IMR-90 (cell line): ENCODE measurements at regions not wholly inside any gene's neighbourhood (a gene's known extent, or its start where the extent isn't known, plus 50 kb on each side); places are given as distances from the start of the nearest gene placed in this dataset.

Experiments
- ATAC-seq: fragments of 200-7000 bp; cut with Tn5 transposase; 2 replicates; pipeline ENCODE4 v1.9.1; 2020; ENCODE audit warnings: low read depth, mild to moderate bottlenecking, moderate library complexity
- BruUV-seq: library from RNA; stranded (reverse); fragments of 400-500 nt; replicated peaks from 2 replicates; lab custom pipeline; 2021; lab: Mats Ljungman, UMichigan
- CTCF ChIA-PET: fragments of 300-600 bp; formaldehyde crosslinking; extraction: SDS; loops from one replicate; lab custom pipeline; 2021; ENCODE audit warnings: antibody characterized with exemption; lab: Yijun Ruan, JAX
- POLR2A ChIA-PET: fragments of 300-600 bp; sonication (Branson Sonifier 250); formaldehyde crosslinking; loops from one replicate; lab custom pipeline; 2022; ENCODE audit warnings: antibody characterized with exemption; ENCODE audit not compliant: unreplicated experiment; lab: Charles Lee
- DNase-seq: peaks from one replicate; pipeline ENCODE4 v3.0.0; 2013
- H2AFZ ChIP-seq: replicated peaks from 2 replicates; pipeline ENCODE3; 2013; ENCODE audit warnings: low read length, mild to moderate bottlenecking; ENCODE audit not compliant: poor library complexity
- H2AK5ac ChIP-seq: 2 replicates; pipeline ENCODE4 v1.6.1; 2013; ENCODE audit warnings: low read depth, low read length, inconsistent platforms
- H2AK9ac ChIP-seq: replicated peaks from 2 replicates; pipeline ENCODE3; 2013; ENCODE audit warnings: mild to moderate bottlenecking, low read depth, low read length, moderate library complexity; ENCODE audit not compliant: poor library complexity
- H2BK120ac ChIP-seq: 2 replicates; pipeline ENCODE4 v1.6.1; 2013; ENCODE audit warnings: low read depth, low read length, inconsistent platforms
- H2BK15ac ChIP-seq: 3 replicates; pipeline ENCODE4 v1.6.1; 2013; ENCODE audit warnings: low read depth, low read length, inconsistent platforms
- H2BK20ac ChIP-seq: 2 replicates; pipeline ENCODE4 v1.6.1; 2013; ENCODE audit warnings: low read depth, mild to moderate bottlenecking, inconsistent platforms, low read length, moderate library complexity
- H2BK5ac ChIP-seq: 2 replicates; pipeline ENCODE4 v1.6.1; 2013; ENCODE audit warnings: mild to moderate bottlenecking, low read depth, low read length, inconsistent platforms; ENCODE audit not compliant: poor library complexity, severe bottlenecking
- H3K14ac ChIP-seq: replicated peaks from 2 replicates; pipeline ENCODE4 v1.6.1; 2013; ENCODE audit warnings: low read depth, low read length, inconsistent platforms
- H3K18ac ChIP-seq: 2 replicates; pipeline ENCODE4 v1.6.1; 2013; ENCODE audit warnings: low read depth, low read length, control low read depth
- H3K23ac ChIP-seq: 2 replicates; pipeline ENCODE4 v1.6.1; 2013; ENCODE audit warnings: low read depth, low read length, inconsistent platforms
- H3K27ac ChIP-seq: 2 replicates; pipeline ENCODE4 v1.5.1; 2013; ENCODE audit warnings: mild to moderate bottlenecking, control low read depth, low read length; ENCODE audit not compliant: insufficient read depth
- H3K27me3 ChIP-seq: 2 replicates; pipeline ENCODE4 v1.6.1; 2013; ENCODE audit warnings: low read length; ENCODE audit not compliant: control insufficient read depth, insufficient read depth
- H3K36me3 ChIP-seq: 2 replicates; pipeline ENCODE4 v1.6.1; 2013; ENCODE audit warnings: low read length, mixed read lengths; ENCODE audit not compliant: control insufficient read depth, insufficient read depth
- H3K4ac ChIP-seq: 2 replicates; pipeline ENCODE4 v1.6.1; 2013; ENCODE audit warnings: low read depth, low read length, inconsistent platforms
- H3K4me1 ChIP-seq: 2 replicates; pipeline ENCODE4 v1.6.1; 2013; ENCODE audit warnings: low read length, mixed read lengths; ENCODE audit not compliant: control insufficient read depth, insufficient read depth
- H3K4me2 ChIP-seq: 2 replicates; pipeline ENCODE4 v1.6.1; 2013; ENCODE audit warnings: low read depth, mild to moderate bottlenecking, control low read depth, low read length, moderate library complexity
- H3K4me3 ChIP-seq: 2 replicates; pipeline ENCODE4 v1.5.1; 2013; ENCODE audit warnings: low read depth, mild to moderate bottlenecking, control low read depth, low read length, moderate library complexity; ENCODE audit not compliant: insufficient read depth
- H3K56ac ChIP-seq: 2 replicates; pipeline ENCODE4 v1.6.1; 2013; ENCODE audit warnings: low read length, inconsistent platforms; ENCODE audit not compliant: insufficient read depth; ENCODE audit errors: extremely low read depth
- H3K79me1 ChIP-seq, 2 experiments: 2 replicates each; pipeline ENCODE4 v1.6.1; 2013; ENCODE audit warnings: low read length in 2 of 2, inconsistent platforms in 1 of 2, low read depth in 1 of 2
- H3K9ac ChIP-seq: 2 replicates; pipeline ENCODE4 v1.6.1; 2013; ENCODE audit warnings: low read depth, low read length, control low read depth
- H3K9me1 ChIP-seq: 2 replicates; pipeline ENCODE4 v1.6.1; 2013; ENCODE audit warnings: low read length, inconsistent platforms; ENCODE audit not compliant: insufficient read depth
- H3K9me3 ChIP-seq: 2 replicates; pipeline ENCODE4 v1.6.1; 2013; ENCODE audit warnings: low read length; ENCODE audit not compliant: control insufficient read depth, insufficient read depth
- H4K20me1 ChIP-seq: 2 replicates; pipeline ENCODE4 v1.6.1; 2013; ENCODE audit warnings: low read length, inconsistent platforms; ENCODE audit not compliant: insufficient read depth
- H4K5ac ChIP-seq: 2 replicates; pipeline ENCODE4 v1.6.1; 2013; ENCODE audit warnings: mild to moderate bottlenecking, low read depth, low read length, control low read depth
- H4K8ac ChIP-seq, 2 experiments: 2 replicates each; pipeline ENCODE4 v1.6.1; 2013; ENCODE audit warnings: low read depth in 2 of 2, low read length in 2 of 2, control low read depth in 1 of 2, inconsistent platforms in 1 of 2
- H4K91ac ChIP-seq: 2 replicates; pipeline ENCODE4 v1.6.1; 2013; ENCODE audit warnings: low read depth, low read length, inconsistent platforms; ENCODE audit not compliant: insufficient read depth
- CHD1 ChIP-seq: IDR thresholded peaks from 2 replicates; pipeline ENCODE4 v1.6.1; 2012; ENCODE audit warnings: low read depth, low read length, improper control_type of control experiment
- CTCF ChIP-seq: conservative IDR thresholded peaks from 2 replicates; pipeline ENCODE4 v1.5.1; 2012; ENCODE audit warnings: mild to moderate bottlenecking, low read depth, low read length, improper control_type of control experiment
- MAFK ChIP-seq: IDR thresholded peaks from 2 replicates; pipeline ENCODE4 v1.6.1; 2012; ENCODE audit warnings: low read depth, low read length, improper control_type of control experiment
- MAZ ChIP-seq: IDR thresholded peaks from 2 replicates; pipeline ENCODE4 v1.6.1; 2012; ENCODE audit warnings: low read depth, mild to moderate bottlenecking, low read length, improper control_type of control experiment, moderate library complexity, borderline replicate concordance
- MXI1 ChIP-seq: IDR thresholded peaks from 2 replicates; pipeline ENCODE4 v1.6.1; 2012; ENCODE audit warnings: low read depth, mild to moderate bottlenecking, low read length, moderate library complexity, borderline replicate concordance
- RCOR1 ChIP-seq: IDR thresholded peaks from 2 replicates; pipeline ENCODE4 v1.6.1; 2012; ENCODE audit warnings: mild to moderate bottlenecking, low read length, improper control_type of control experiment; ENCODE audit not compliant: insufficient replicate concordance
- RFX5 ChIP-seq: IDR thresholded peaks from 2 replicates; pipeline ENCODE4 v1.8.0; 2012; ENCODE audit warnings: low read depth, mild to moderate bottlenecking, low read length, moderate library complexity
- SMC3 ChIP-seq: fragments of 150-350 bp; IDR thresholded peaks from 2 replicates; pipeline ENCODE4 v1.6.1; 2016; ENCODE audit warnings: low read depth, mild to moderate bottlenecking, antibody characterized with exemption, low read length, moderate library complexity
- USF2 ChIP-seq: fragments of 150-350 bp; IDR thresholded peaks from 2 replicates; pipeline ENCODE4 v1.6.1; 2017; ENCODE audit warnings: mild to moderate bottlenecking, antibody characterized with exemption, low read length, low read depth
- WGBS, 2 experiments: methylation state at CpG; one replicate each; pipeline versions ENCODE4 v1.1.5 to v1.1.7; 2013; ENCODE audit warnings: missing lambda C conversion rate in 2 of 2; ENCODE audit not compliant: insufficient read length in 1 of 2; ENCODE audit errors: extremely low coverage in 2 of 2; 5-methylcytosine and 5-hydroxymethylcytosine counted together
- dilution Hi-C: fragments of 300-500 bp; cut with HindIII; formaldehyde crosslinking; loops from one replicate; pipeline ENCODE4 v1.14.3; 2018; ENCODE audit warnings: low sequenced_read_pairs; ENCODE audit not compliant: unreplicated experiment
- in situ Hi-C: fragments of 300-500 bp; cut with MboI; formaldehyde crosslinking; loops from 3 replicates; pipeline ENCODE4 v1.14.3; 2019; ENCODE audit warnings: low sequenced_read_pairs, inconsistent platforms, mixed read lengths
- intact Hi-C: fragments of 100-400 bp; cut with micrococcal nuclease; formaldehyde crosslinking; loops from 2 replicates; pipeline ENCODE4 v1.10.0; 2022
- TF ChIP-seq, protein P1 (sequence below): fragments of 150-350 bp; IDR thresholded peaks from 2 replicates; pipeline ENCODE4 v1.6.1; 2016; ENCODE audit warnings: low read depth, mild to moderate bottlenecking, low read length, moderate library complexity, borderline replicate concordance

DNA sequence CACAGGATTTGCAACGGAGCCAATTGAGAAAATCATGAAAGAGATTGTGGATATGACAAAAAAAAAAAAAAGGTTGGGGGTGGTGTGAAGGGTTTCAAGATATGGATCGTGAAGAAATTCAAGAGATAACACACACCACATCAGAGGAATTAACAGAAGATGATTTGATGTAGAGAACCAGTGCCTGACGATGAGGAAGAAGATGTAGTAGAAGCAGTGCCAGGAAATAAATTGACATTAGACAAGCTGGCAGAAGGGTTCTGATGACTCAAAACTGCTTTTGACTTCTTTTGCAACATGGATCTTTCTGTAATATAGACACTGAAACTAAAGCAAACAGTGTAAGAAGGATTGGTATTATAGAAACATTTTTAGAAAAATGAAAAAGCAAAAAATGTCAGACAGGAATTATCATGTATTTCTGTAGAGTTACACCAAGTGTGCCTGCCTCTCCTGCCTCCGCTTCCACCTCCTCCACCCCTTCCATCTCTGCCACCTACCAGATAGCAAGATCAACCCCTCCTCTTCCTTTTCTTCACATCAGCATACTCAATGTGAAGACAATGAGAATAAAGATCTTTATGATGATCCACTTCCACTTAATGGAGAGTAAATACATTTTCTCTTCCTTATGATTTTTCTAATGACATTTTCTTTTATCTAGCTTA lies 127.5 kb upstream of the OTUD4 start:
- dilution Hi-C loops (no loop called here), intact Hi-C loops (no loop called here), in situ Hi-C loops (no loop called here)
- Histone ChIP-seq H2BK120ac (no peak overlapping the region), H2BK15ac (no peak overlapping the region), H3K9me3 (no peaks in the 10 kb centered on the region), H3K79me1 (no peaks in the 10 kb centered on the region), H4K5ac (no peak overlapping the region), H2BK20ac (no peak overlapping the region), H3K9me1 (no peaks in the 10 kb centered on the region), H3K4me3 (no peak overlapping the region), H4K20me1 (no peaks in the 10 kb centered on the region), H3K4ac (no peak overlapping the region), H2AK9ac (no peak overlapping the region), H3K56ac (no peak overlapping the region), H2AK5ac (no peak overlapping the region), H3K27ac (no peak overlapping the region), H3K27me3 (peaks cover 9% of the 10 kb centered on the region; the same call in 1 of the 2 replicates), H3K9ac (no peak overlapping the region), H3K4me1 (no peaks in the 10 kb centered on the region), H2BK5ac (no peak overlapping the region), H2AFZ (no peak overlapping the region), H3K23ac (no peak overlapping the region), H4K8ac (no peak overlapping the region), H3K14ac (no peak overlapping the region), H4K91ac (no peak overlapping the region), H3K36me3 (no peaks in the 10 kb centered on the region), H3K4me2 (no peak overlapping the region), H3K18ac (no peak overlapping the region)
- TF ChIP-seq SMC3 (no peak), MXI1 (no peak), MAFK (no peak), CTCF (no peak), MAZ (no peak), CHD1 (no peak), RCOR1 (no peak), USF2 (no peak), RFX5 (no peak)
- TF ChIP-seq, protein P1, sequence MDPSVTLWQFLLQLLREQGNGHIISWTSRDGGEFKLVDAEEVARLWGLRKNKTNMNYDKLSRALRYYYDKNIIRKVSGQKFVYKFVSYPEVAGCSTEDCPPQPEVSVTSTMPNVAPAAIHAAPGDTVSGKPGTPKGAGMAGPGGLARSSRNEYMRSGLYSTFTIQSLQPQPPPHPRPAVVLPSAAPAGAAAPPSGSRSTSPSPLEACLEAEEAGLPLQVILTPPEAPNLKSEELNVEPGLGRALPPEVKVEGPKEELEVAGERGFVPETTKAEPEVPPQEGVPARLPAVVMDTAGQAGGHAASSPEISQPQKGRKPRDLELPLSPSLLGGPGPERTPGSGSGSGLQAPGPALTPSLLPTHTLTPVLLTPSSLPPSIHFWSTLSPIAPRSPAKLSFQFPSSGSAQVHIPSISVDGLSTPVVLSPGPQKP, result no peak
- ATAC-seq (no peak), DNase-seq (no peak)
- WGBS, 2 experiments, result no CpG with 5 or more reads among the region's 4 CpGs
- no TSS peak for BruUV-seq
- POLR2A ChIA-PET, result no interaction called here
- CTCF ChIA-PET, result no interaction called here
